K562 (cell line): ENCODE measurements at regions not wholly inside any gene's neighbourhood (a gene's known extent, or its start where the extent isn't known, plus 50 kb on each side); places are given as distances from the start of the nearest gene placed in this dataset.

Experiments used
- ATAC-seq: fragments of 200-7000 bp; cut with Tn5 transposase; 3 replicates; pipeline ENCODE4 v1.9.1; 2020; ENCODE audit warnings: moderate library complexity
- BruUV-seq: library from RNA; stranded (reverse); fragments of 400-500 nt; replicated peaks from 2 replicates; lab custom pipeline; 2021; lab: Mats Ljungman, UMichigan
- CTCF ChIA-PET: fragments of 300-600 bp; formaldehyde crosslinking; extraction: SDS; loops from one replicate; lab custom pipeline; 2021; ENCODE audit warnings: low intra/inter-chr PET ratio; lab: Yijun Ruan, JAX
- POLR2A ChIA-PET: fragments of 300-600, 350-650 bp; sonication (Branson Sonifier 250); formaldehyde crosslinking; extraction: SDS; loops from one replicate; lab custom pipeline; 2021; ENCODE audit warnings: antibody characterized with exemption, inconsistent platforms; lab: Yijun Ruan, JAX
- DNase-seq, 4 experiments: peaks; one replicate each; pipeline versions ENCODE4 v3.0.0 to v3.0.0-alpha.2; 2011 to 2018; ENCODE audit warnings: low spot score in 3 of 4, mixed read lengths in 3 of 4; ENCODE audit errors: extremely low read depth in 1 of 4
- FAIRE-seq: peaks from 2 replicates; lab custom pipeline; 2011; peaks lifted over from hg19 to GRCh38; lab: Jason Lieb, UNC
- H2AFZ ChIP-seq: 2 replicates; pipeline ENCODE4 v1.6.0; 2011; ENCODE audit warnings: low read depth, low read length, control low read depth, inconsistent platforms
- H3K27ac ChIP-seq: fragments of 200-600 bp; 3 replicates; pipeline ENCODE4 v1.8.0; 2011; ENCODE audit warnings: low read depth, mild to moderate bottlenecking, control low read depth, inconsistent platforms, low read length, moderate library complexity, mixed read lengths; ENCODE audit errors: extremely low read depth
- H3K27me3 ChIP-seq, 2 experiments: fragments of 300-600 bp in 1 of 2; 2 replicates in 1 of 2; 3 replicates in 1 of 2; pipeline versions ENCODE4 v1.6.0 to v1.8.0; 2011; ENCODE audit warnings: inconsistent platforms in 2 of 2, low read length in 2 of 2, mild to moderate bottlenecking in 1 of 2, mixed read lengths in 1 of 2, moderate library complexity in 1 of 2; ENCODE audit not compliant: control insufficient read depth in 2 of 2, insufficient read depth in 2 of 2
- H3K36me3 ChIP-seq: fragments of 300-600 bp; 3 replicates; pipeline ENCODE4 v1.8.0; 2011; ENCODE audit warnings: mild to moderate bottlenecking, low read length, inconsistent platforms; ENCODE audit not compliant: control insufficient read depth, insufficient read depth
- H3K4me1 ChIP-seq, 2 experiments: fragments of 200-600 bp in 1 of 2; replicated peaks in 1 of 2; 2 replicates in 1 of 2; 3 replicates in 1 of 2; pipeline versions ENCODE4 v1.5.1 to v1.8.0; 2011; ENCODE audit warnings: inconsistent platforms in 2 of 2, low read length in 2 of 2, mild to moderate bottlenecking in 1 of 2, mixed read lengths in 1 of 2, moderate library complexity in 1 of 2; ENCODE audit not compliant: control insufficient read depth in 2 of 2, insufficient read depth in 2 of 2
- H3K4me2 ChIP-seq: 2 replicates; pipeline ENCODE4 v1.6.1; 2011; ENCODE audit warnings: low read length, control low read depth, inconsistent platforms, mixed read lengths; ENCODE audit not compliant: insufficient read depth
- H3K4me3 ChIP-seq: fragments of 200-600 bp; sonication (generic), shearing (Covaris generic); 2 replicates; pipeline ENCODE4 v1.5.1; 2016; ENCODE audit warnings: control low read depth, inconsistent platforms
- H3K79me2 ChIP-seq: fragments of 200-600 bp; 3 replicates; pipeline ENCODE4 v1.8.0; 2011; ENCODE audit warnings: low read length, inconsistent platforms; ENCODE audit not compliant: control insufficient read depth, insufficient read depth
- H3K9ac ChIP-seq, 2 experiments: 2 replicates each; pipeline versions ENCODE4 v1.6.0 to v1.6.1; 2011; ENCODE audit warnings: low read depth in 2 of 2, low read length in 2 of 2, control low read depth in 1 of 2, inconsistent platforms in 1 of 2, mild to moderate bottlenecking in 1 of 2, mixed read lengths in 1 of 2; ENCODE audit not compliant: insufficient read depth in 1 of 2
- H3K9me1 ChIP-seq: one replicate; pipeline ENCODE4 v1.6.0; 2011; ENCODE audit warnings: inconsistent platforms, mild to moderate bottlenecking, low read length, moderate library complexity; ENCODE audit not compliant: control insufficient read depth, insufficient read depth
- H3K9me3 ChIP-seq: replicated peaks from 2 replicates; pipeline ENCODE4 v1.5.1; 2011; ENCODE audit warnings: low read depth, low read length, inconsistent platforms; ENCODE audit not compliant: control insufficient read depth, insufficient read depth
- H4K20me1 ChIP-seq: replicated peaks from 2 replicates; pipeline ENCODE4 v1.6.1; 2011; ENCODE audit warnings: low read length, inconsistent platforms, mixed read lengths; ENCODE audit not compliant: control insufficient read depth, insufficient read depth
- E2F5 ChIP-seq: sonication (generic); formaldehyde crosslinking; IDR thresholded peaks from 2 replicates; pipeline ENCODE4 v1.8.0; 2022; ENCODE audit warnings: mild to moderate bottlenecking, missing genetic modification reagents
- ELF1 ChIP-seq: fragments of 200-800 bp; sonication (Bioruptor generic); IDR thresholded peaks from 2 replicates; pipeline ENCODE4 v1.6.1; 2016; ENCODE audit warnings: missing genetic modification characterization, missing compliant biosample characterization
- FOXK1 ChIP-seq: sonication (generic); formaldehyde crosslinking; IDR thresholded peaks from 2 replicates; pipeline ENCODE4 v1.8.0; 2022; ENCODE audit warnings: missing genetic modification reagents, mild to moderate bottlenecking, borderline replicate concordance
- GMEB1 ChIP-seq: fragments of 250-450 bp; sonication (Bioruptor Pico); IDR thresholded peaks from 2 replicates; pipeline ENCODE4 v1.4.0; 2020; ENCODE audit warnings: mild to moderate bottlenecking
- HCFC1 ChIP-seq: IDR thresholded peaks from 2 replicates; pipeline ENCODE4 v1.6.1; 2012; ENCODE audit warnings: low read depth, low read length, improper control_type of control experiment
- ILK ChIP-seq: fragments of 450-650 bp; IDR thresholded peaks from 2 replicates; pipeline ENCODE4 v1.6.1; 2016; ENCODE audit warnings: missing genetic modification characterization, low read depth, mild to moderate bottlenecking, missing compliant biosample characterization, moderate library complexity, borderline replicate concordance
- NR2F6 ChIP-seq: fragments of 450-650 bp; formaldehyde crosslinking; IDR thresholded peaks from 2 replicates; pipeline ENCODE4 v1.4.0; 2020; ENCODE audit warnings: mild to moderate bottlenecking
- RBM34 ChIP-seq: fragments of 200-400 bp; formaldehyde crosslinking; IDR thresholded peaks from 2 replicates; pipeline ENCODE4 v1.6.1; 2018; ENCODE audit warnings: low read length, borderline replicate concordance; ENCODE audit not compliant: insufficient read depth
- SAFB2 ChIP-seq: fragments of 200-400 bp; formaldehyde crosslinking; IDR thresholded peaks from 2 replicates; pipeline ENCODE4 v1.6.1; 2018; ENCODE audit warnings: borderline replicate concordance, low read length, low read depth, moderate library complexity; ENCODE audit not compliant: severe bottlenecking
- SMARCA4 ChIP-seq: fragments of 450-650 bp; IDR thresholded peaks from 2 replicates; pipeline ENCODE4 v1.6.1; 2016
- SREBF2 ChIP-seq: sonication (generic); formaldehyde crosslinking; IDR thresholded peaks from 2 replicates; pipeline ENCODE4 v1.4.0; 2020; ENCODE audit warnings: mild to moderate bottlenecking, missing genetic modification reagents
- ZNF316 ChIP-seq: fragments of 450-650 bp; IDR thresholded peaks from 2 replicates; pipeline ENCODE4 v1.6.1; 2016
- ZNF324 ChIP-seq: fragments of 250-450 bp; sonication (Bioruptor Pico); IDR thresholded peaks from 2 replicates; pipeline ENCODE4 v1.4.0; 2020; ENCODE audit warnings: mild to moderate bottlenecking
- ZNF699 ChIP-seq: fragments of 250-450 bp; sonication (Bioruptor Pico); IDR thresholded peaks from 2 replicates; pipeline ENCODE4 v1.8.0; 2021; ENCODE audit warnings: mild to moderate bottlenecking, moderate library complexity; ENCODE audit not compliant: insufficient replicate concordance
- WGBS: fragments of 100-300 bp; shearing (Covaris generic); methylation state at CpG from one replicate; pipeline ENCODE4 v1.1.6; 2016; ENCODE audit warnings: low coverage, mixed read lengths; ENCODE audit not compliant: insufficient coverage; ENCODE audit errors: missing lambda C conversion rate; 5-methylcytosine and 5-hydroxymethylcytosine counted together
- in situ Hi-C: fragments of 300-500 bp; cut with MboI; formaldehyde crosslinking; loops from 4 replicates; pipeline ENCODE4 v1.15.0; 2018; ENCODE audit warnings: inconsistent platforms, mixed read lengths
- intact Hi-C: fragments of 100-400 bp; cut with micrococcal nuclease; formaldehyde crosslinking; loops from 2 replicates; pipeline ENCODE4 v1.14.2; 2022

GRCh38 chr1:82445827-82446226, 645.1 kb downstream of the ADGRL2 start:
- Histone ChIP-seq H3K4me2 (no peak overlapping the region), H3K79me2 (no peaks in the 10 kb centered on the region), H2AFZ (no peak overlapping the region), H3K9me1 (no peaks in the 10 kb centered on the region), H3K27ac (no peak overlapping the region), H3K4me3 (no peak overlapping the region), H3K9me3 (0 out of 2 replicates have a peak, but pooled peaks cover 2% of the 10 kb centered on the region), H3K4me1 (no peaks in the 10 kb centered on the region), H4K20me1 (no peaks in the 10 kb centered on the region), H3K9ac (no peak overlapping the region), H3K36me3 (no peaks in the 10 kb centered on the region), H3K27me3 (no peaks in the 10 kb centered on the region)
- BruUV-seq: no TSS peak
- POLR2A ChIA-PET: no interaction called here
- 3% methylated on average over 3 of the region's 3 CpGs for WGBS
- ATAC-seq (no peak), FAIRE-seq (no peak), DNase-seq (no peak)
- intact Hi-C loops (no loop called here), in situ Hi-C loops (no loop called here)
- TF ChIP-seq FOXK1 (CRISPR knock-in tag) (no peak), ELF1 (tag) (no peak), ZNF324 (no peak), HCFC1 (no peak), ZNF316 (no peak), NR2F6 (no peak), E2F5 (CRISPR knock-in tag) (no peak), SMARCA4 (no peak), GMEB1 (CRISPR knock-in tag) (no peak), RBM34 (no peak), ZNF699 (no peak), ILK (tag) (no peak), SAFB2 (no peak), SREBF2 (CRISPR knock-in tag) (no peak)
- CTCF ChIA-PET: no interaction called here
